ENCODE measurements at regions not wholly inside any gene's neighbourhood (a gene's known extent, or its start where the extent isn't known, plus 50 kb on each side); places are given as distances from the start of the nearest gene placed in this dataset.

DNA sequence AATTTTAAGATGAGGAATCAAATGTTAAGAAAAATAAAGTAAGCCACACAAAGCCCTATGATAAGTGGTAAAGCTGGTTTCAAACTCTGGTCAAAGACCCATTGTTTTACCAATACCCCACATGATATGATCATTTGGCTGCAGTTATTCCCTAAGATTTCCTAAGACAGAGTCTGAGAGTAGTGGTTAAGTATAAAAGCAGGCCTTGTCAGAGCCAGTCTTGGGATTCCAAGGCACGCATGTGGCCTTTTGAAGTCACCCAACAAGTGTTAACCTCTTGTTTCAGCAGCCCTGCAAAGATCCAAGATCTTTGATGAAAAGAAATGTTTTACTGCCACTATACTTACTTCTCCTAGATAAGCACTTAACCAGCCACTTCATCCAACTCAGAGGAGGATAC, 159.2 kb downstream of the SIPA1L2 start:
- H3K4me2 ChIP-seq (ENCODE audit: low read length, poor library complexity, severe bottlenecking): no peak overlapping the region
- no peak overlapping the region for H3K18ac ChIP-seq (ENCODE audit: low read depth in 1 of 2, low read length in 2 of 2)
- peaks cover 2% of the 10 kb centered on the region for H3K4me1 ChIP-seq (ENCODE audit: control insufficient read depth, insufficient read depth, low read depth, low read length)
- no peak overlapping the region for H3K9ac ChIP-seq (ENCODE audit: low read length)
- no peak overlapping the region for H2BK120ac ChIP-seq (ENCODE audit: low read depth, low read length)
- no peak overlapping the region for H2BK15ac ChIP-seq (ENCODE audit: low read depth, poor library complexity, severe bottlenecking)
- no peak for DNase-seq
- H4K8ac ChIP-seq (ENCODE audit: low read length): no peak overlapping the region
- H3K4me3 ChIP-seq (ENCODE audit: insufficient read depth in 1 of 2, low read depth in 1 of 2, low read length in 2 of 2): no peak overlapping the region
- H3K9me3 ChIP-seq (ENCODE audit: control insufficient read depth, low read length): no peaks in the 10 kb centered on the region
- H3K27ac ChIP-seq (ENCODE audit: low read length, poor library complexity, severe bottlenecking): no peak overlapping the region
- no peak overlapping the region for H2AK5ac ChIP-seq (ENCODE audit: low read length, severe bottlenecking)
- peaks cover 0 to 20% of the 10 kb centered on the region in 2 experiments for H3K36me3 ChIP-seq (ENCODE audit: control insufficient read depth in 1 of 2, insufficient read depth in 2 of 2, low read depth in 1 of 2, low read length in 2 of 2)
- H3K14ac ChIP-seq (ENCODE audit: low read length in 2 of 2): no peak overlapping the region
- no peak overlapping the region for H3K4ac ChIP-seq (ENCODE audit: low read depth in 1 of 2, low read length in 2 of 2)
- no peak overlapping the region for H2BK5ac ChIP-seq (ENCODE audit: low read depth, low read length, poor library complexity, severe bottlenecking)
- H3K79me1 ChIP-seq (replicated peaks; ENCODE audit: low read length, poor library complexity, severe bottlenecking): peaks cover 8% of the 10 kb centered on the region
- no peak overlapping the region for H2AFZ ChIP-seq (ENCODE audit: low read depth, low read length)
- no peak overlapping the region for H3K23ac ChIP-seq (ENCODE audit: low read length in 2 of 2)
- H3K27me3 ChIP-seq (ENCODE audit: control insufficient read depth in 1 of 2, insufficient read depth in 1 of 2, low read length in 2 of 2): peaks cover 0 to under 1% of the 10 kb centered on the region in 2 experiments
- H2BK12ac ChIP-seq (ENCODE audit: low read length in 2 of 2): no peak overlapping the region
- WGBS: 100% methylated on average over 1 of the region's 1 CpG
- no peak overlapping the region for H4K91ac ChIP-seq (ENCODE audit: low read length)

DNA sequence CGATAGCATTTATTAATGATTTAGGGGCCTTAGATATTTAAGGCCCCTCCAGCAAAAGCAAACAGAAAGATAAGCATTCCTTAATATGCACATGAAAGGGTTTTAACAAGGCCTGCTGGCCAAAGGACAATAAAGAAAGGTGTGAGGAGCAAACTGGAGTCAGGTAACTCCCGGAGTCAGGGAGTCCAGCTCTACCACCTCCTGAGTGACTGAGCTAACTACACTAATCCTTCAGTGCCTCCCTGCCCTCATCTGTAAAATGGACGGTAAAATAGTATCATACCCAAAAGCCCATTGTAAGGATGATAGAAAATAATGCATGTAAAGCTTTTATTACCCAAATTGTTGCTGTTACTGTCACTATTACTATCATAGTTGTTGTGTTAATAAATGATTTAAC, 161.7 kb downstream of the SIPA1L2 start:
- no peak overlapping the region for H3K27ac ChIP-seq (ENCODE audit: low read length, poor library complexity, severe bottlenecking)
- no peak overlapping the region for H2AK5ac ChIP-seq (ENCODE audit: low read length, severe bottlenecking)
- H3K27me3 ChIP-seq (ENCODE audit: control insufficient read depth in 1 of 2, insufficient read depth in 1 of 2, low read length in 2 of 2): no peaks in the 10 kb centered on the region
- no peak overlapping the region for H3K9ac ChIP-seq (ENCODE audit: low read length)
- no peak overlapping the region for H2BK12ac ChIP-seq (ENCODE audit: low read length in 2 of 2)
- H3K36me3 ChIP-seq (ENCODE audit: control insufficient read depth in 1 of 2, insufficient read depth in 2 of 2, low read depth in 1 of 2, low read length in 2 of 2): peaks cover 6 to 23% of the 10 kb centered on the region in 2 experiments
- 100% methylated on average over 1 of the region's 3 CpGs for WGBS
- H2BK15ac ChIP-seq (ENCODE audit: low read depth, poor library complexity, severe bottlenecking): no peak overlapping the region
- H4K8ac ChIP-seq (ENCODE audit: low read length): no peak overlapping the region
- H3K9me3 ChIP-seq (ENCODE audit: control insufficient read depth, low read length): no peaks in the 10 kb centered on the region
- no peak overlapping the region for H3K18ac ChIP-seq (ENCODE audit: low read depth in 1 of 2, low read length in 2 of 2)
- no peak overlapping the region for H2AFZ ChIP-seq (ENCODE audit: low read depth, low read length)
- H3K4me2 ChIP-seq (ENCODE audit: low read length, poor library complexity, severe bottlenecking): no peak overlapping the region
- no peak overlapping the region for H3K23ac ChIP-seq (ENCODE audit: low read length in 2 of 2)
- H3K79me1 ChIP-seq (replicated peaks; ENCODE audit: low read length, poor library complexity, severe bottlenecking): peaks cover 11% of the 10 kb centered on the region
- H4K91ac ChIP-seq (ENCODE audit: low read length): no peak overlapping the region
- DNase-seq: no peak
- H2BK5ac ChIP-seq (ENCODE audit: low read depth, low read length, poor library complexity, severe bottlenecking): no peak overlapping the region
- peaks cover 1% of the 10 kb centered on the region for H3K4me1 ChIP-seq (ENCODE audit: control insufficient read depth, insufficient read depth, low read depth, low read length)
- H3K4me3 ChIP-seq (ENCODE audit: insufficient read depth in 1 of 2, low read depth in 1 of 2, low read length in 2 of 2): no peak overlapping the region
- H3K4ac ChIP-seq (ENCODE audit: low read depth in 1 of 2, low read length in 2 of 2): no peak overlapping the region
- H2BK120ac ChIP-seq (ENCODE audit: low read depth, low read length): no peak overlapping the region
- no peak overlapping the region for H3K14ac ChIP-seq (ENCODE audit: low read length in 2 of 2)

DNA sequence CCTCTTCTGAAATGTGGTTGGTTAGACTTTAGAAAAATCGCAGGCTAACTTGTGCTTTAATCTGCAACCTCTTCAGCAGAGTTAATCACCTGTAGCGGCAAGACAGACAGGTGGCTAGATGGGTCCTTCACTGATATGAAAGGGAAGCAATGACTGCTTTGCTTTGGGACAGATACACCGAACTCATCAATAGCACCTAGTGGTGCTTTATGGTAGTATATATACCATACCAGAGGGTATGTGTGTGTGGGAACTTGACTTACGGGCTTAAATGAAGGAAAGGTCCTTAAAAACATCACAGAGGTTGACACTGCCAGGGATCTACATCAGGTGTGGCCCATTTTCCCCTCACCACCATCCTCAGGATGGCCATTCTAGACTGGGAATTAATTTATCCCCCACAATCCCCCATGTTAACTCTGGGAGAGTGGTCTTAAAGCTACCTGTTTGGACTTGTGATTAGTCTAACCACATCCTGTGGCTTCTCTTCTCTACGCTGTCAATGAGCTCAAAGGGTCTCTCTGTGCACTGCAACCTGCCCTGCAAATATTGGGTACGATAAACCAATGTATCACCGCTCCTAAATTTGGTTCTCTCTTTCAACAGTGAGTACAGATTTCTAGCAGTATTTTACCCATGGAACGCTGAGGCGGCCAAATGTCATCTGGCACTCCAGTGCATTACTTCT, 162.7 kb downstream of the SIPA1L2 start:
- WGBS: 96% methylated on average over 7 of the region's 9 CpGs
- Histone ChIP-seq H3K18ac (ENCODE audit: low read depth in 1 of 2, low read length in 2 of 2) (no peak overlapping the region), H3K9ac (ENCODE audit: low read length) (no peak overlapping the region), H4K8ac (ENCODE audit: low read length) (no peak overlapping the region), H2AK5ac (ENCODE audit: low read length, severe bottlenecking) (no peak overlapping the region), H2BK12ac (ENCODE audit: low read length in 2 of 2) (no peak overlapping the region), H2BK120ac (ENCODE audit: low read depth, low read length) (no peak overlapping the region), H3K23ac (ENCODE audit: low read length in 2 of 2) (no peak overlapping the region), H2BK5ac (ENCODE audit: low read depth, low read length, poor library complexity, severe bottlenecking) (no peak overlapping the region), H3K79me1 (replicated peaks; ENCODE audit: low read length, poor library complexity, severe bottlenecking) (peaks cover 11% of the 10 kb centered on the region), H2BK15ac (ENCODE audit: low read depth, poor library complexity, severe bottlenecking) (no peak overlapping the region), H3K36me3 (ENCODE audit: control insufficient read depth in 1 of 2, insufficient read depth in 2 of 2, low read depth in 1 of 2, low read length in 2 of 2) (peaks cover 6 to 22% of the 10 kb centered on the region in 2 experiments), H3K4me1 (ENCODE audit: control insufficient read depth, insufficient read depth, low read depth, low read length) (no peaks in the 10 kb centered on the region), H3K9me3 (ENCODE audit: control insufficient read depth, low read length) (no peaks in the 10 kb centered on the region), H3K4ac (ENCODE audit: low read depth in 1 of 2, low read length in 2 of 2) (no peak overlapping the region), H3K14ac (ENCODE audit: low read length in 2 of 2) (no peak overlapping the region), H3K27ac (ENCODE audit: low read length, poor library complexity, severe bottlenecking) (no peak overlapping the region), H3K4me3 (ENCODE audit: insufficient read depth in 1 of 2, low read depth in 1 of 2, low read length in 2 of 2) (no peak overlapping the region), H3K27me3 (ENCODE audit: control insufficient read depth in 1 of 2, insufficient read depth in 1 of 2, low read length in 2 of 2) (no peaks in the 10 kb centered on the region), H3K4me2 (ENCODE audit: low read length, poor library complexity, severe bottlenecking) (no peak overlapping the region), H4K91ac (ENCODE audit: low read length) (no peak overlapping the region), H2AFZ (ENCODE audit: low read depth, low read length) (no peak overlapping the region)
- DNase-seq: no peak

DNA sequence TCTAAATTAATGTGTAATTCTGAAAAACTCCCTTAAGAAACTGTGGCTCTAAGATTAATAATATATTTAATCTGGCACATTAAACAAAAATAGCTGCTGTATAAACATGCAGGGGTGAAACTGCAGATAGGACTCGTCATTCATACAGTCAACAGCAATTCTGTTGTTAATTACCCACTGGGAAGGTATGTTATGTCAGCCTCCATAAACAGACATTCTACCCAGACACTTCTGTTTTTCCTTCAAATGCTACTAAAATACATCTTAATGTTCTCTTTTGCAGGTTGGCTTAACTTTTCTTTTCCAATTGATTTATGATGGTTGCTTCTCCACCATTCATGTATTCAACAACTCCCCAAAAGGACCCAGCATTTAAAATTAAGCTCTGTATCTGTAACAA, 165.6 kb downstream of the SIPA1L2 start:
- H3K14ac ChIP-seq (ENCODE audit: low read length in 2 of 2): no peak overlapping the region
- H2BK12ac ChIP-seq (ENCODE audit: low read length in 2 of 2): no peak overlapping the region
- no peak overlapping the region for H4K8ac ChIP-seq (ENCODE audit: low read length)
- no peak overlapping the region for H3K4me3 ChIP-seq (ENCODE audit: insufficient read depth in 1 of 2, low read depth in 1 of 2, low read length in 2 of 2)
- no peak overlapping the region for H2BK120ac ChIP-seq (ENCODE audit: low read depth, low read length)
- no peak for DNase-seq
- H3K18ac ChIP-seq (ENCODE audit: low read depth in 1 of 2, low read length in 2 of 2): no peak overlapping the region
- peaks cover 21% of the 10 kb centered on the region for H3K79me1 ChIP-seq (replicated peaks; ENCODE audit: low read length, poor library complexity, severe bottlenecking)
- peaks cover 6 to 34% of the 10 kb centered on the region in 2 experiments for H3K36me3 ChIP-seq (ENCODE audit: control insufficient read depth in 1 of 2, insufficient read depth in 2 of 2, low read depth in 1 of 2, low read length in 2 of 2)
- no peak overlapping the region for H2AK5ac ChIP-seq (ENCODE audit: low read length, severe bottlenecking)
- H3K9me3 ChIP-seq (ENCODE audit: control insufficient read depth, low read length): no peaks in the 10 kb centered on the region
- H2BK15ac ChIP-seq (ENCODE audit: low read depth, poor library complexity, severe bottlenecking): no peak overlapping the region
- H3K4me1 ChIP-seq (ENCODE audit: control insufficient read depth, insufficient read depth, low read depth, low read length): peaks cover 1% of the 10 kb centered on the region
- no peak overlapping the region for H2BK5ac ChIP-seq (ENCODE audit: low read depth, low read length, poor library complexity, severe bottlenecking)
- H3K27me3 ChIP-seq (ENCODE audit: control insufficient read depth in 1 of 2, insufficient read depth in 1 of 2, low read length in 2 of 2): no peaks in the 10 kb centered on the region
- H3K4me2 ChIP-seq (ENCODE audit: low read length, poor library complexity, severe bottlenecking): no peak overlapping the region
- H3K9ac ChIP-seq (ENCODE audit: low read length): no peak overlapping the region
- no peak overlapping the region for H2AFZ ChIP-seq (ENCODE audit: low read depth, low read length)
- 79% methylated on average over 1 of the region's 1 CpG for WGBS
- H4K91ac ChIP-seq (ENCODE audit: low read length): no peak overlapping the region
- no peak overlapping the region for H3K27ac ChIP-seq (ENCODE audit: low read length, poor library complexity, severe bottlenecking)
- H3K4ac ChIP-seq (ENCODE audit: low read depth in 1 of 2, low read length in 2 of 2): no peak overlapping the region
- no peak overlapping the region for H3K23ac ChIP-seq (ENCODE audit: low read length in 2 of 2)

Data from mesenchymal stem cell (in vitro differentiated cells and primary cell).